ENCODE measurements at regions not wholly inside any gene's neighbourhood (a gene's known extent, or its start where the extent isn't known, plus 50 kb on each side); places are given as distances from the start of the nearest gene placed in this dataset.

- Histone ChIP-seq H3K4me1 (ENCODE audit: control insufficient read depth in 4 of 4, insufficient read depth in 4 of 4, low read length in 3 of 4) (peaks cover 0 to 2% (median 0%) of the 10 kb centered on the region in 4 donors), H3K36me3 (ENCODE audit: control insufficient read depth in 4 of 4, insufficient read depth in 3 of 4, low read depth in 1 of 4, low read length in 3 of 4) (no peaks in the 10 kb centered on the region), H3K27me3 (ENCODE audit: control insufficient read depth in 4 of 4, insufficient read depth in 4 of 4, low read length in 3 of 4) (no peaks in the 10 kb centered on the region), H3K4me3 (ENCODE audit: low read depth in 1 of 3, low read length in 3 of 3) (peak overlapping the region in 1 of 3 donors; percentile 9), H3K27ac (ENCODE audit: low read depth in 1 of 2, low read length in 2 of 2) (no peak overlapping the region), H3K9me3 (ENCODE audit: control insufficient read depth in 4 of 4, low read length in 3 of 4) (peaks cover 0 to 1% (median 0%) of the 10 kb centered on the region in 4 donors), H3K9ac (ENCODE audit: low read depth in 1 of 2, low read length in 2 of 2) (no peak overlapping the region)
- TF ChIP-seq ATF3 (IDR thresholded peaks at IDR 0.05) (no peak), HNF4A (conservative IDR thresholded peaks at IDR 0.05) (no peak), REST (IDR thresholded peaks at IDR 0.05) (no peak), ZBTB33 (IDR thresholded peaks at IDR 0.05) (no peak), MAX (IDR thresholded peaks at IDR 0.05) (no peak), NR2F2 (IDR thresholded peaks at IDR 0.05) (no peak), FOXA2 (IDR thresholded peaks at IDR 0.05) (no peak)
- no peak for DNase-seq (ENCODE audit: low spot score)
- WGBS, result 70% methylated on average over 6 of the region's 6 CpGs
Measured at GRCh38 chr21:34020005-34020847, 53.2 kb upstream of the MRPS6 start.

- peaks cover 0 to 1% (median under 1%) of the 10 kb centered on the region in 4 donors for H3K9me3 ChIP-seq (ENCODE audit: control insufficient read depth in 4 of 4, low read length in 3 of 4)
- H3K27ac ChIP-seq (ENCODE audit: low read depth in 1 of 2, low read length in 2 of 2), result no peak overlapping the region
- H3K4me1 ChIP-seq (ENCODE audit: control insufficient read depth in 4 of 4, insufficient read depth in 4 of 4, low read length in 3 of 4), result peaks cover 0 to 2% (median 0%) of the 10 kb centered on the region in 4 donors
- H3K4me3 ChIP-seq (ENCODE audit: low read depth in 1 of 3, low read length in 3 of 3), result no peak overlapping the region
- 51% methylated on average over 1 of the region's 1 CpG for WGBS
- H3K27me3 ChIP-seq (ENCODE audit: control insufficient read depth in 4 of 4, insufficient read depth in 4 of 4, low read length in 3 of 4), result no peaks in the 10 kb centered on the region
- H3K9ac ChIP-seq (ENCODE audit: low read depth in 1 of 2, low read length in 2 of 2), result no peak overlapping the region
- H3K36me3 ChIP-seq (ENCODE audit: control insufficient read depth in 4 of 4, insufficient read depth in 3 of 4, low read depth in 1 of 4, low read length in 3 of 4), result no peaks in the 10 kb centered on the region
- TF ChIP-seq YY1 (IDR thresholded peaks at IDR 0.05), result no peak
- TF ChIP-seq HNF4A (conservative IDR thresholded peaks at IDR 0.05), result no peak
- no peak for TF ChIP-seq SP1 (IDR thresholded peaks at IDR 0.05)
- no peak for TF ChIP-seq TAF1 (conservative IDR thresholded peaks at IDR 0.05)
- TF ChIP-seq FOXA1 (IDR thresholded peaks at IDR 0.05), result no peak
- no peak for TF ChIP-seq EGR1 (IDR thresholded peaks at IDR 0.05; ENCODE audit: low read depth in 2 of 2)
- no peak for TF ChIP-seq CTCF (IDR thresholded peaks at IDR 0.05; ENCODE audit: low read depth, low read length, missing input control)
- DNase-seq (ENCODE audit: low spot score), result no peak
Measured at GRCh38 chr21:34019402-34019801, 54.0 kb upstream of the MRPS6 start.

Measured in liver (tissue), 8 donors.